K562 (cell line): ENCODE measurements at regions not wholly inside any gene's neighbourhood (a gene's known extent, or its start where the extent isn't known, plus 50 kb on each side); places are given as distances from the start of the nearest gene placed in this dataset.

Experiments used
- ATAC-seq: fragments of 200-7000 bp; cut with Tn5 transposase; 3 replicates; pipeline ENCODE4 v1.9.1; 2020; ENCODE audit warnings: moderate library complexity
- BruUV-seq: library from RNA; stranded (reverse); fragments of 400-500 nt; replicated peaks from 2 replicates; lab custom pipeline; 2021; lab: Mats Ljungman, UMichigan
- CTCF ChIA-PET: fragments of 300-600 bp; formaldehyde crosslinking; extraction: SDS; loops from one replicate; lab custom pipeline; 2021; ENCODE audit warnings: low intra/inter-chr PET ratio; lab: Yijun Ruan, JAX
- POLR2A ChIA-PET: fragments of 300-600, 350-650 bp; sonication (Branson Sonifier 250); formaldehyde crosslinking; extraction: SDS; loops from one replicate; lab custom pipeline; 2021; ENCODE audit warnings: antibody characterized with exemption, inconsistent platforms; lab: Yijun Ruan, JAX
- DNase-seq, 4 experiments: peaks; one replicate each; pipeline versions ENCODE4 v3.0.0 to v3.0.0-alpha.2; 2011 to 2018; ENCODE audit warnings: low spot score in 3 of 4, mixed read lengths in 3 of 4; ENCODE audit errors: extremely low read depth in 1 of 4
- FAIRE-seq: peaks from 2 replicates; lab custom pipeline; 2011; peaks lifted over from hg19 to GRCh38; lab: Jason Lieb, UNC
- H2AFZ ChIP-seq: 2 replicates; pipeline ENCODE4 v1.6.0; 2011; ENCODE audit warnings: low read depth, low read length, control low read depth, inconsistent platforms
- H3K27ac ChIP-seq: fragments of 200-600 bp; 3 replicates; pipeline ENCODE4 v1.8.0; 2011; ENCODE audit warnings: low read depth, mild to moderate bottlenecking, control low read depth, inconsistent platforms, low read length, moderate library complexity, mixed read lengths; ENCODE audit errors: extremely low read depth
- H3K27me3 ChIP-seq, 2 experiments: fragments of 300-600 bp in 1 of 2; 2 replicates in 1 of 2; 3 replicates in 1 of 2; pipeline versions ENCODE4 v1.6.0 to v1.8.0; 2011; ENCODE audit warnings: inconsistent platforms in 2 of 2, low read length in 2 of 2, mild to moderate bottlenecking in 1 of 2, mixed read lengths in 1 of 2, moderate library complexity in 1 of 2; ENCODE audit not compliant: control insufficient read depth in 2 of 2, insufficient read depth in 2 of 2
- H3K36me3 ChIP-seq: fragments of 300-600 bp; 3 replicates; pipeline ENCODE4 v1.8.0; 2011; ENCODE audit warnings: mild to moderate bottlenecking, low read length, inconsistent platforms; ENCODE audit not compliant: control insufficient read depth, insufficient read depth
- H3K4me1 ChIP-seq, 2 experiments: fragments of 200-600 bp in 1 of 2; replicated peaks in 1 of 2; 2 replicates in 1 of 2; 3 replicates in 1 of 2; pipeline versions ENCODE4 v1.5.1 to v1.8.0; 2011; ENCODE audit warnings: inconsistent platforms in 2 of 2, low read length in 2 of 2, mild to moderate bottlenecking in 1 of 2, mixed read lengths in 1 of 2, moderate library complexity in 1 of 2; ENCODE audit not compliant: control insufficient read depth in 2 of 2, insufficient read depth in 2 of 2
- H3K4me2 ChIP-seq: 2 replicates; pipeline ENCODE4 v1.6.1; 2011; ENCODE audit warnings: low read length, control low read depth, inconsistent platforms, mixed read lengths; ENCODE audit not compliant: insufficient read depth
- H3K4me3 ChIP-seq: fragments of 200-600 bp; sonication (generic), shearing (Covaris generic); 2 replicates; pipeline ENCODE4 v1.5.1; 2016; ENCODE audit warnings: control low read depth, inconsistent platforms
- H3K79me2 ChIP-seq: fragments of 200-600 bp; 3 replicates; pipeline ENCODE4 v1.8.0; 2011; ENCODE audit warnings: low read length, inconsistent platforms; ENCODE audit not compliant: control insufficient read depth, insufficient read depth
- H3K9ac ChIP-seq, 2 experiments: 2 replicates each; pipeline versions ENCODE4 v1.6.0 to v1.6.1; 2011; ENCODE audit warnings: low read depth in 2 of 2, low read length in 2 of 2, control low read depth in 1 of 2, inconsistent platforms in 1 of 2, mild to moderate bottlenecking in 1 of 2, mixed read lengths in 1 of 2; ENCODE audit not compliant: insufficient read depth in 1 of 2
- H3K9me1 ChIP-seq: one replicate; pipeline ENCODE4 v1.6.0; 2011; ENCODE audit warnings: inconsistent platforms, mild to moderate bottlenecking, low read length, moderate library complexity; ENCODE audit not compliant: control insufficient read depth, insufficient read depth
- H3K9me3 ChIP-seq: replicated peaks from 2 replicates; pipeline ENCODE4 v1.5.1; 2011; ENCODE audit warnings: low read depth, low read length, inconsistent platforms; ENCODE audit not compliant: control insufficient read depth, insufficient read depth
- H4K20me1 ChIP-seq: replicated peaks from 2 replicates; pipeline ENCODE4 v1.6.1; 2011; ENCODE audit warnings: low read length, inconsistent platforms, mixed read lengths; ENCODE audit not compliant: control insufficient read depth, insufficient read depth
- CEBPB ChIP-seq: fragments of 450-650 bp; IDR thresholded peaks from 2 replicates; pipeline ENCODE4 v1.6.1; 2016; ENCODE audit warnings: missing genetic modification characterization, missing compliant biosample characterization
- DEAF1 ChIP-seq: fragments of 450-650 bp; formaldehyde crosslinking; IDR thresholded peaks from 2 replicates; pipeline ENCODE4 v1.4.0; 2020; ENCODE audit warnings: mild to moderate bottlenecking, moderate library complexity
- ETV6 ChIP-seq, 3 experiments: fragments of 150-350 bp in 1 of 3; sonication (generic) in 1 of 3; formaldehyde crosslinking in 1 of 3; IDR thresholded peaks; 2 replicates each; pipeline versions ENCODE4 v1.6.1 to v1.8.0; 2014 to 2022; ENCODE audit warnings: borderline replicate concordance in 2 of 3, low read depth in 2 of 3, antibody characterized with exemption in 1 of 3, low read length in 1 of 3, mild to moderate bottlenecking in 1 of 3, missing genetic modification reagents in 1 of 3
- FOXK1 ChIP-seq: sonication (generic); formaldehyde crosslinking; IDR thresholded peaks from 2 replicates; pipeline ENCODE4 v1.8.0; 2022; ENCODE audit warnings: missing genetic modification reagents, mild to moderate bottlenecking, borderline replicate concordance
- ILK ChIP-seq: fragments of 450-650 bp; IDR thresholded peaks from 2 replicates; pipeline ENCODE4 v1.6.1; 2016; ENCODE audit warnings: missing genetic modification characterization, low read depth, mild to moderate bottlenecking, missing compliant biosample characterization, moderate library complexity, borderline replicate concordance
- POU5F1 ChIP-seq: fragments of 150-350 bp; IDR thresholded peaks from 2 replicates; pipeline ENCODE4 v1.6.1; 2014; ENCODE audit warnings: borderline replicate concordance, low read length, low read depth, mild to moderate bottlenecking; ENCODE audit not compliant: partially characterized antibody
- PREB ChIP-seq: sonication (generic); formaldehyde crosslinking; IDR thresholded peaks from 2 replicates; pipeline ENCODE4 v1.8.1; 2023; ENCODE audit warnings: mild to moderate bottlenecking, missing genetic modification reagents
- SMARCB1 ChIP-seq: IDR thresholded peaks from 2 replicates; pipeline ENCODE4 v1.6.1; 2011; ENCODE audit warnings: improper control_type of control experiment, low read depth; ENCODE audit not compliant: insufficient read length
- TCF15 ChIP-seq: fragments of 250-450 bp; sonication (Bioruptor Pico); IDR thresholded peaks from 2 replicates; pipeline ENCODE4 v1.8.0; 2022; ENCODE audit warnings: moderate library complexity, mild to moderate bottlenecking, inconsistent platforms
- ZBTB12 ChIP-seq: fragments of 250-450 bp; sonication (Bioruptor Pico); IDR thresholded peaks from 2 replicates; pipeline ENCODE4 v1.4.0; 2020
- ZHX1 ChIP-seq: fragments of 150-350 bp; conservative IDR thresholded peaks from 2 replicates; pipeline ENCODE4 v1.6.1; 2014; ENCODE audit warnings: low read length
- ZNF232 ChIP-seq: sonication (generic); formaldehyde crosslinking; IDR thresholded peaks from 2 replicates; pipeline ENCODE4 v1.8.0; 2022; ENCODE audit warnings: mild to moderate bottlenecking, missing genetic modification reagents
- ZNF766 ChIP-seq: fragments of 200-800 bp; sonication (Bioruptor generic); conservative IDR thresholded peaks from 2 replicates; pipeline ENCODE4 v1.6.1; 2016; ENCODE audit warnings: missing genetic modification characterization, missing compliant biosample characterization
- WGBS: fragments of 100-300 bp; shearing (Covaris generic); methylation state at CpG from one replicate; pipeline ENCODE4 v1.1.6; 2016; ENCODE audit warnings: low coverage, mixed read lengths; ENCODE audit not compliant: insufficient coverage; ENCODE audit errors: missing lambda C conversion rate; 5-methylcytosine and 5-hydroxymethylcytosine counted together
- in situ Hi-C: fragments of 300-500 bp; cut with MboI; formaldehyde crosslinking; loops from 4 replicates; pipeline ENCODE4 v1.15.0; 2018; ENCODE audit warnings: inconsistent platforms, mixed read lengths
- intact Hi-C: fragments of 100-400 bp; cut with micrococcal nuclease; formaldehyde crosslinking; loops from 2 replicates; pipeline ENCODE4 v1.14.2; 2022

- 0% methylated on average over 2 of the region's 2 CpGs for whole genome bisulfite sequencing
- Histone ChIP-seq H3K27ac (no peak overlapping the region), H3K27me3 (no peaks in the 10 kb centered on the region), H2AFZ (no peak overlapping the region), H3K79me2 (no peaks in the 10 kb centered on the region), H3K4me2 (no peak overlapping the region), H3K36me3 (no peaks in the 10 kb centered on the region), H3K4me1 (no peaks in the 10 kb centered on the region), H3K9me1 (no peaks in the 10 kb centered on the region), H3K9ac (no peak overlapping the region), H3K9me3 (no peaks in the 10 kb centered on the region; the same call in 1 of the 2 replicates), H3K4me3 (no peak overlapping the region), H4K20me1 (no peaks in the 10 kb centered on the region)
- CTCF ChIA-PET = no interaction called here
- POLR2A ChIA-PET = no interaction called here
- no peak for DNase-seq
- no TSS peak for BruUV-seq
- intact Hi-C loops (no loop called here), in situ Hi-C loops (no loop called here)
- ATAC-seq = no peak
- no peak for FAIRE-seq
- TF ChIP-seq ILK (tag) (no peak), DEAF1 (no peak), POU5F1 (no peak), ETV6 (IDR thresholded peaks at IDR 0.05; ENCODE audit: borderline replicate concordance in 1 of 2, low read depth in 2 of 2, low read length in 1 of 2) (no peak), ETV6 (CRISPR knock-in tag; IDR thresholded peaks at IDR 0.05; ENCODE audit: borderline replicate concordance) (no peak), ZNF232 (CRISPR knock-in tag) (no peak), ZHX1 (no peak), SMARCB1 (no peak), TCF15 (CRISPR knock-in tag) (no peak), PREB (no peak), FOXK1 (CRISPR knock-in tag) (no peak), ZBTB12 (CRISPR knock-in tag) (no peak), ZNF766 (CRISPR knock-in tag) (no peak), CEBPB (tag) (no peak)
These were observed 67.7 kb upstream of the PTCHD4 start for GRCh38 chr6:48178700-48179099.
